DMS53 (cell line): ENCODE measurements at regions not wholly inside any gene's neighbourhood (a gene's known extent, or its start where the extent isn't known, plus 50 kb on each side); places are given as distances from the start of the nearest gene placed in this dataset.
A peak's percentile ranks its signal among the peaks of the same experiment; 100 is the strongest.

Experiments
- DNase-seq: peaks from one replicate; lab custom pipeline; 2025; lab: John Stamatoyannopoulos, UW

DNA sequence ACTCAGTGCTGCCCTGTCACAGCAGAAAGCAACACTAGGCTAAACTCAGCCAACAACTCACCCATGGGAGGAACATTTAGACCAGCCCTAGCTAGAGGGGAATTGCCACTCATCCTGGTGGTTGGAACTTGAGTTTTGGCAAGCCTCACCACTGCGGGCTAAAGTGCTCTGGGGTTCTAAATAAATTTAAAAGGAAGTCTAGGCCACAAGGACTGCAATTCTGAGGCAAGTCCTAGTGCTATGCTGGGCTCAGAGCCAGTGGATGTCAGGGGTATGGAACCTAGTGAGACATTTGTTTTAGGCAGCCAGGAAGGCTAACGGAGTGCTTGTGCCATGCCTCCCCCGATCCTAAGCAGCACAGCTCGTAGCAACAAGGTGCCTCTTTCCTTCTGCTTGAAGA lies 78.0 kb downstream of the RGS13 start:
- no peak for DNase-seq

DNA sequence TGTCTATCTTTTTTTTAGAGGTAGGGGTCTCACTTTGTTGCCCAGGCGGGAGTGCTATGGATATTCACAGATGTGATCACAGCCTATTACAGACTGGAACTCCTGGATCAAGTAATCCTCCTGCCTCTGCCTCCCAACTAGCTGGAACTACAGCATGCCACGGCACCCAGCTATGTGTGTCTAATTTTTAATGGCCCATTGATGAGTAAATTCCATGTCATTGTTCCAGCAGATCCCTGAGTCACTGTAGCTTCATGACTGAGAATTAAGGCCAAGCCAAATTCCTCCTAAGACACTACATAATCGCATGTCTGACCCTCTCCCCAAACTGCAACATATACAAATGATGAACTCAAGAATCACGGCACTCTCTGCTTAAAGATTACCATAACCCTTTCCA lies 84.2 kb upstream of the RGS2 start:
- no peak for DNase-seq

DNA sequence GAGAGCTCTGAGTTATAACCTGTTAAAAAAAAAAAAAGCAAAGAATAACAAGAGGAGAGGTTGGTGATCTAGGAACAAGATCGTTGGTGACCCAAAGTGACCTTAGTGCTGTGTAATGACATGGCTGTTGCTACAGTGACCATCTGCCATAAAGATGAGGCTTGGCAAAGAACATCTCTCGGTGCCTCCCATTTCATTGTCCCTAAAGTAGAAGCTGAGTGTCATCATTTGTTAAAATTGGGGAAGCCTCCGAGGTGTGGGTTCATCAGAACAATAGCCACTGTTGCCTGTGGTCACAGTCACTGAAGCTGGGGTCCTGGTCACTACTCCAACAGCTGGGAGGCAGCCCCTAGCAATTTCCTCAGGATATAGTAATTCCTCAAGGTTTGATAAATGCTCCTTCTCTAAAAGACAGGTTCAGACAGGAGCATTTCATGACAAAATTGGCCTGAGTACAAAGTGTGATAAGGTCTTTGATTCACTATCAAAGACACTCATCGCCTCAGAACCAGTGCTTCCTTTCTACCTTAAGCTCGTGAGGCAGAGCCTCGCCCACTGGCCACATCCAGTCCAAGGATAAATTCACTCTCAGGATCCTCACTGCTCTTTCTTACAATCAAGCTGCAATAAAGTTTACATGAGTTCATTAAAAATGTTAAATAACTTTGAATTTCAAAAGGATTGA lies 81.9 kb upstream of the RGS2 start:
- no peak for DNase-seq

DNA sequence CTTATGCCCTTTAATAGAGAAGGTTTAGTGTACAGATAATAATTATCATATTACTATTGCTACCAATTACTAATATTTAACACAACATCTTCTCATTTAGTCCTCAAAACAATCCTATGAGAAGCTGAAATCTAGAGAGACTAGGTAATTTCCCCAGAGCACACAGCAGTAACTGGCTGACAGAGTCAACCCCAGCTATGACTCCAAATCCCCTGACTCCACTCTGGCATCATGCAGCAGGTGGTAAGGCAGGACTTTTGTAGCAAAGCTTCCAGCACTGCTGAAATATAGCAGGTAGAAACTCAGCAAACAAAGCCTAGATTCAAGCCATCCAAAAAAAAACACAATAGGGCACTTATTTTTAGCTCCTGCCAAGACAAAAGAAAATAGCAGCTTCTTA lies 79.3 kb upstream of the RGS2 start:
- no peak for DNase-seq

- no peak for DNase-seq
Measured at GRCh38 chr1:192730198-192730597, 78.6 kb upstream of the RGS2 start.

DNA sequence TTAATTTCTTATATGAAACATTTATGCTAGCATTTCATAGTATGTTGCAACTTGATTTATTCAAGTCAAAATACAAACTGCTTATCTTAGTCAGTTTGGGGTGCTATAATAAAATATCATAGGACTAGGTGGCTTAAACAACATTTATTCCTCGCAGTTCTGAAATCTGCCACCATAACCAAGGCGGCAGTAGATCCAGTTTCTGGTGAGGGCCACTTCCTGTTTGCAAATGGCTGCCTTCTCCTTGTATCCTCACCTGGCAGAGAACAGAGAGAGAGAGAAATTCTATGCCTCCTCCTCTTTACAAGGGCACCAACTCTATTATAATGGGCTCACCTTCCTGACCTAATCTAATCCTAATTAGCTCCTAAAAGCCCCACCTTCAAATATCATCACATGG lies 76.1 kb upstream of the RGS2 start:
- DNase-seq, result peak; percentile 79

DNA sequence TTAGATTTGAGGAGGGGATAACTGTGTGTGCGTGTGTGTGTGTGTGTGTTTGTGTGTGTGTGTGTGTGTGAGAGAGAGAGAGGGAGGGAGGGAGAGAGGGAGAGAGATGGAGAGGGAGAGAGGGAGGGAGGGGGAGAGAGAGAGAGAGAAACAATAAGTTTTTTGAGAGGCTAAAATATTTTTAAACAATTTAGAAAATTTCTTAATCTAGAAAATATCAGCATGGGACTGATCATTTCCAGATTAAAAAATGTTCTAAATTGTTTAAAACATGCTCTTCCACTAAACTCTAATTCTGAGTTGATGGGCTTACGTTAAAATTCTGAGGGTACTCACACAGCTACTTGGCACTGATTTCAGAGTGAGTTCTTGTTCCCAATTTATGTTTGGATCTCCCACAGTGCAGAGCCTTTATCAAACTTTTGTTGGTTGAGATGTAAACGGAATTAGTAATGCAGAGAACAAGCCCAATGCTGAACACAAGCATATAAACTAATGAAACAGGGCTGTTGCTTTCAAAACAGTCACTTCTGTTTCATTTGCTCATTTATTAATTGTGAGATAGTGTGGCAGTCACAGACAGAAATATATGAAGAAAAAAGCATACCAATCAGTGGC lies 73.4 kb upstream of the RGS2 start:
- DNase-seq, result no peak

- DNase-seq, result no peak
Measured at GRCh38 chr1:192737306-192737705, 71.5 kb upstream of the RGS2 start.

DNA sequence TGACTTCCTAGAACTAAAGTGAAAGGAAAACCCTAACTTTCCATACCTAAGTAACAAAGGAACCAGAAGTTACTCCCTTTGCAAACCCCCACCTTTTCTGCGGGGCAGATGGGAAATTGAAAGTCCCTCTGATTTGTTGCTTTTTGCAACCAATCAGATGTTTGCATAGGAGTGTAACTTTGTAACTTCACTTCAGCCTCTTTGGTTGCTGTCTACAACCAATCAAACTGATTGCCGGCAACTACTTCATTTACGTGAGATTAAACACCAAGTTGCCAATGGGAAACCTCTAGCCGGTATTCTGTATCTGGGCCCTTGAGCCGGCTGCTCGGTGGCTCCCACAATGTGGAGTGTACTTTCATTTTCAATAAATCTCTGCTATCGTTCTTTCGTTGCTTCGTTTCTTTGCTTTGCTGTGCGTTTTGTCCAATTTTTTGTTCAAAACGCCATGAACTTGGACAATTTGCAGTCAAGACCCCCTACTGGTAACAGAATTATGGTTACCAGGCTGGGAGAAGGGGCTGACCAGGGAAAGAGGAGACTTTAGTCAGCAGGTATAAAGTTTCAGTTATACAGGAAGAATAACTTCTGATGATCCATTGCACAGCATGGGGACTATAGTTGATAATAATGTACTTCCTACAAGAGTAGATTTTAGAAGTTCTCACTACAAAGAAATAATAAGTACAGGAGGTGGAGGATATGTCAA lies 69.2 kb upstream of the RGS2 start:
- DNase-seq, result no peak

GRCh38 chr1:192740214-192740613 lies 68.6 kb upstream of the RGS2 start:
- DNase-seq, result no peak

- DNase-seq, result no peak
Measured at GRCh38 chr1:192741095-192741494, 67.7 kb upstream of the RGS2 start.

- no peak for DNase-seq
Measured at GRCh38 chr1:192747301-192747700, 61.5 kb upstream of the RGS2 start.

DNA sequence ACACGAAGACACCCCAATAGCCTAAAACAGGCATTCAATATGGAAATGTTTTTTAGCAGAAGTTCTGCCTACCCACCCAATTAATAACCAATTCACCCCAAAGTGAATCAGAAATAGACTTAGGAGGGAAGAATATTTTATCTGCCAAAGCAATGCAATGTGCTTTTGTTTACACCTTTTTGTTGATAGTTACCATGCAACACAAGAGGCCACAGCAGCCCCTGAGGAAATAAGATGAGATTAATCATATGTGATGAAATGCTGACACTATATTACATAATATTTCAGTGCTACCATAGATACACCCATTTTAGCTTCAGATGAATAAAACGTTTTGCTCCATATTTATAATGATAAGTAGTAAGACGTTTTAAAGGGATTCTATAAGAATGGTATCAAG lies 60.9 kb upstream of the RGS2 start:
- DNase-seq, result peak; percentile 62

DNA sequence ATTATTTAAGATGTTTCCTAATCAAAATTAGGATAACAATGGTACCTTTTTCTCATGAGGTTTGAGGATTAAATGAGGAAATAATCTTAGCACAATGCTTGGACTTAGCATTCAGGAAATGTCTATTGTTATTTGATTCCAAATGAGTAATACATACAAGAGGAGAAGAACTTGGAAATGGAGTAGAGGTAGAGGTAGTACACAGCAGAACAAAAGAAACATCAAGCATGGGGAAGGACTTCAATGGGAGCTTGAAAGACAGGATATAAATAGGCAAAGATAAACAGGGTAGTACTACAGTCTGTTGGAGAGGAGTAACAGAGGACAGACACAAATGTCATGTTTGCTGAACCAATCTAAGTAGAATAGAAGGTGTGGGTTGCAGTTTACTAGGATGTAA lies 59.5 kb upstream of the RGS2 start:
- peak; percentile 85 for DNase-seq

DNA sequence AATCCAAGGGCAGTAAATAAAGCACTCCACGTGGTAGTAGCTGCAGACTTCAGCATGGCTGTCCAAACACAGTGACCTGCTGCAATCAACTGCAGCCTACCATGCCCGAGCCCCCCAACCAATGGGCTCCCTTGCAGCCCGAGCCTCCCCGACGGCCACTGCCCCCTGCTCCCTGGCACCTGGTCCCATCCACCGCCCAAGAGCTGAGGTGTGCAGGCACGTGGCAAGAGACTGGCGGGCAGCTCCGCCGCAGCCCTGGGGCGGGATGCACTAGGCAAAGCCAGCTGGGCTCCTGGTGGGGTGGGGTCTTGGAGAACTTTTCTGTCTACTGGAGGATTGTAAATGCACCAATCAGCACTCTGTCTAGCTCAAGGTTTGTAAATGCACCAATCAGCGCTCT lies 57.6 kb upstream of the RGS2 start:
- DNase-seq, result no peak

- no peak for DNase-seq
Measured at GRCh38 chr1:192756314-192756713, 52.5 kb upstream of the RGS2 start.

GRCh38 chr1:192756847-192757246 lies 52.0 kb upstream of the RGS2 start:
- DNase-seq, result peak; percentile 23

DNA sequence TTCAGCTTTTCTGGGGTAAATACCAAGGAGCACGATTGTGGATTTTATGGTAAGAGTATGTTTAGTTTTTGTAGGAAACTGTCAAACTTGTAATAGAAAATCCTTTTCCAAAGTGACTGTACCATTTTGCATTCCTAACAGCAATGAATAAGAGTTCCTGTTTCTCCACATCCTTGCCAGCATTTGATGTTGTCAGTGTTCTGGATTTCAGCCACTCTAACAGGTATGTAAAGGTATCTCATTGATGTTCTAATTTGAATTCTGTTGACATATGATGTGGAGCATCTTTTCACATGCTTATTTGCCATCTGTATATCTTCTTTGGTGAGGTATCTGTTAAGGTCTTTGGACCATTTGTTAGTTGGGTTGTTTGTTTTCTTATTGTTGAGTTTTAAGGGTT lies 50.3 kb upstream of the RGS2 start:
- no peak for DNase-seq
